Right lobe of liver (tissue), 4 donors: ENCODE measurements at regions not wholly inside any gene's neighbourhood (a gene's known extent, or its start where the extent isn't known, plus 50 kb on each side); places are given as distances from the start of the nearest gene placed in this dataset.
"Not testable (repeated sequence)": the region's sequence is repeated elsewhere in the genome, so short reads cannot be mapped to it uniquely, and the experiment has no call there.

Experiments used
- POLR2A ChIP-seq: fragments of 450-650 bp; IDR thresholded peaks from one replicate; pipeline ENCODE4 v1.6.1; 2017; ENCODE audit warnings: antibody characterized with exemption, mild to moderate bottlenecking
- TF ChIP-seq, protein P1 (sequence below), 4 donors: fragments of 200-600 bp in 3 of 4; fragments of 450-650 bp in 1 of 4; IDR thresholded peaks; one replicate each; pipeline versions ENCODE4 v1.5.1 to v1.8.0; 2016 to 2022; ENCODE audit warnings: antibody characterized with exemption in 4 of 4, mild to moderate bottlenecking in 2 of 4
- donor health status: DM: no; HTN: no; CAD: no.
- donor health status: DM: no; HTN: no; CAD: no.
- donor health status: DM: no; HTN: yes; CAD: no.

- TF ChIP-seq, protein P1, sequence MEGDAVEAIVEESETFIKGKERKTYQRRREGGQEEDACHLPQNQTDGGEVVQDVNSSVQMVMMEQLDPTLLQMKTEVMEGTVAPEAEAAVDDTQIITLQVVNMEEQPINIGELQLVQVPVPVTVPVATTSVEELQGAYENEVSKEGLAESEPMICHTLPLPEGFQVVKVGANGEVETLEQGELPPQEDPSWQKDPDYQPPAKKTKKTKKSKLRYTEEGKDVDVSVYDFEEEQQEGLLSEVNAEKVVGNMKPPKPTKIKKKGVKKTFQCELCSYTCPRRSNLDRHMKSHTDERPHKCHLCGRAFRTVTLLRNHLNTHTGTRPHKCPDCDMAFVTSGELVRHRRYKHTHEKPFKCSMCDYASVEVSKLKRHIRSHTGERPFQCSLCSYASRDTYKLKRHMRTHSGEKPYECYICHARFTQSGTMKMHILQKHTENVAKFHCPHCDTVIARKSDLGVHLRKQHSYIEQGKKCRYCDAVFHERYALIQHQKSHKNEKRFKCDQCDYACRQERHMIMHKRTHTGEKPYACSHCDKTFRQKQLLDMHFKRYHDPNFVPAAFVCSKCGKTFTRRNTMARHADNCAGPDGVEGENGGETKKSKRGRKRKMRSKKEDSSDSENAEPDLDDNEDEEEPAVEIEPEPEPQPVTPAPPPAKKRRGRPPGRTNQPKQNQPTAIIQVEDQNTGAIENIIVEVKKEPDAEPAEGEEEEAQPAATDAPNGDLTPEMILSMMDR (IDR thresholded peaks at IDR 0.05), result not testable (repeated sequence)
- not testable (repeated sequence) for TF ChIP-seq POLR2A
Measured at GRCh38 chr17:26731926-26732325, 562.0 kb upstream of the WSB1 start.
